Kidney epithelial cell (primary cell): ENCODE measurements at regions not wholly inside any gene's neighbourhood (a gene's known extent, or its start where the extent isn't known, plus 50 kb on each side); places are given as distances from the start of the nearest gene placed in this dataset.

Experiments
- DNase-seq: peaks from one replicate; pipeline ENCODE4 v3.0.0-alpha.2; 2010; ENCODE audit warnings: low read depth
- H3K27me3 ChIP-seq: 2 replicates; pipeline ENCODE4 v1.6.0; 2011; ENCODE audit warnings: low read length; ENCODE audit not compliant: control insufficient read depth, insufficient read depth
- H3K36me3 ChIP-seq: 2 replicates; pipeline ENCODE4 v1.5.1; 2011; ENCODE audit warnings: low read length; ENCODE audit not compliant: control insufficient read depth, insufficient read depth
- H3K4me3 ChIP-seq: 2 replicates; pipeline ENCODE4 v1.5.1; 2011; ENCODE audit warnings: low read depth, mild to moderate bottlenecking, control low read depth, low read length
- CTCF ChIP-seq: IDR thresholded peaks from 2 replicates; pipeline ENCODE4 v1.5.1; 2011; ENCODE audit warnings: mild to moderate bottlenecking, moderate library complexity, low read length, control low read depth, inconsistent platforms; ENCODE audit not compliant: insufficient read depth, poor library complexity, severe bottlenecking

- H3K27me3 ChIP-seq: no peaks in the 10 kb centered on the region
- no peak for DNase-seq
- no peaks in the 10 kb centered on the region for H3K36me3 ChIP-seq
- TF ChIP-seq CTCF: no peak
- no peak overlapping the region for H3K4me3 ChIP-seq
Measured at GRCh38 chr15:96564546-96564945, 234.0 kb downstream of the NR2F2 start.

- H3K36me3 ChIP-seq: no peaks in the 10 kb centered on the region
- no peak overlapping the region for H3K4me3 ChIP-seq
- H3K27me3 ChIP-seq: no peaks in the 10 kb centered on the region
- TF ChIP-seq CTCF: no peak
- no peak for DNase-seq
Measured at GRCh38 chr15:96565266-96565665, 234.8 kb downstream of the NR2F2 start.

DNA sequence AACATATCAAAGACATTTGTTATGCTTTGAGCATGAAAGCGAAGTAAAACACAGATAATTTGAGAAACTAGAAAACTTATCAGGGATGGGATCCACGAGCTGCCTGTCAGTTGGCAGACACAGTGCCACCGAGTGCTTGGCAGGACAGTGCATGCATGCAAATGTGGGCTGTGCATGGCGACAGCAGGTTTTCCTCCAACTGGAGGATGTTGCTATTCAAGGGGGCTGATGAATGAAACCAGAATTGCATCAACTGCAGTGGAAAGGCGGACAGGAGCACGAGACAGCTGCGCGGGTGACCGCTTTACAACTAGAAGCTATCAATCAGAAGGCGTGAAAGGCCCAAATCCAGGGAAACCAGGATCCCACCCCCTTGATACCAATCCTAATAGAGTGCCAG is 244.3 kb downstream of the NR2F2 start:
- TF ChIP-seq CTCF: no peak
- H3K27me3 ChIP-seq: no peaks in the 10 kb centered on the region
- H3K4me3 ChIP-seq: no peak overlapping the region
- DNase-seq: no peak
- no peaks in the 10 kb centered on the region for H3K36me3 ChIP-seq

DNA sequence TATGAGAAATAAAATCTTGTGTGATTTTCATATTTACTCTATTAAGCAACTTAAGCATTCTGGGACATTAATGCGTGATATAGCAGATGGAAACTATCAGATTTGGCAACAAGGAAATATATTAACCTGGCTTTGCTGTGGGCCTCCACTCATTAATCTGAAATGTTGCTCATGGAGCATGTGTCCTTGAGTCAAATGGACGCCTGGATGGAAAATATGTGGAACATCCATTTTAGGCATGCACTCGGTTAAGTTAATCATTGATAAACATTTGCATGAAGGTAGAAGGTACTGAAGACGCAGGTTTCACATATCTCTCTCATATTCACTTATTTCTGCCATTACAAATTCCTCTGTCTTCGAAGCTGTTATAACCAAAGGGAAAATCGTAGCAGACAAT is 246.1 kb downstream of the NR2F2 start:
- Histone ChIP-seq H3K36me3 (no peaks in the 10 kb centered on the region), H3K27me3 (no peaks in the 10 kb centered on the region), H3K4me3 (no peak overlapping the region)
- TF ChIP-seq CTCF: no peak
- no peak for DNase-seq

GRCh38 chr15:96578393-96578792 is 247.9 kb downstream of the NR2F2 start:
- Histone ChIP-seq H3K27me3 (no peaks in the 10 kb centered on the region), H3K4me3 (no peak overlapping the region), H3K36me3 (no peaks in the 10 kb centered on the region)
- no peak for TF ChIP-seq CTCF
- no peak for DNase-seq

- no peak overlapping the region for H3K4me3 ChIP-seq
- TF ChIP-seq CTCF: no peak
- H3K36me3 ChIP-seq: no peaks in the 10 kb centered on the region
- DNase-seq: no peak
- H3K27me3 ChIP-seq: no peaks in the 10 kb centered on the region
Measured at GRCh38 chr15:96581371-96581770, 250.9 kb downstream of the NR2F2 start.
